HK-2 (cell line): ENCODE measurements at regions not wholly inside any gene's neighbourhood (a gene's known extent, or its start where the extent isn't known, plus 50 kb on each side); places are given as distances from the start of the nearest gene placed in this dataset.

Experiments used
- DNase-seq: peaks from one replicate; pipeline ENCODE4 v3.0.0-alpha.2; 2018; ENCODE audit not compliant: unreplicated experiment

DNA sequence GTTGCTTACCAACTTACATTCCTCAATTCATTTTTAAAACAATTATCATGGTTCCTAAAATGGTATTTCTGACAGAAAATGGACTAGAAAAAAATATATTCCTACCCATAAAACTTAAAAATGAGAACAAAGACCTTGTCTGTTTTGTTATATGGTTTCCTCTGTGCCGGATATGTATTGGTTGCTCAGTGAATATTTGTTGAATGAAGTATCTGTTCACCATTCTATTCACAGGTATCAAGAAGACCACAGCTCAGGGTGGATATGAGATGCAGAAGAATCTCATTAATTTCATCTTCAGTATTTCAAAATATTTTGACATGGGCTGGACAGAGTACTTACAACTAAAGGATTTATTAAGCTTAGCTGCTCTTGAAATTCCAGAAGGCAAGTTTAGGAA, 58.1 kb downstream of the TUSC7 start:
- no peak for DNase-seq

- peak; percentile 67 for DNase-seq
Measured at GRCh38 chr3:116770815-116771450, 61.4 kb downstream of the TUSC7 start.

- no peak for DNase-seq
Measured at GRCh38 chr3:116776880-116777785, 67.6 kb downstream of the TUSC7 start.

GRCh38 chr3:116785226-116785625, 75.6 kb downstream of the TUSC7 start:
- no peak for DNase-seq

GRCh38 chr3:116802651-116803050, 93.1 kb downstream of the TUSC7 start:
- no peak for DNase-seq

- no peak for DNase-seq
Measured at GRCh38 chr3:116806351-116806750, 96.8 kb downstream of the TUSC7 start.

GRCh38 chr3:116808725-116809124, 99.1 kb downstream of the TUSC7 start:
- DNase-seq = no peak

GRCh38 chr3:116809208-116809607, 99.6 kb downstream of the TUSC7 start:
- DNase-seq = no peak

DNA sequence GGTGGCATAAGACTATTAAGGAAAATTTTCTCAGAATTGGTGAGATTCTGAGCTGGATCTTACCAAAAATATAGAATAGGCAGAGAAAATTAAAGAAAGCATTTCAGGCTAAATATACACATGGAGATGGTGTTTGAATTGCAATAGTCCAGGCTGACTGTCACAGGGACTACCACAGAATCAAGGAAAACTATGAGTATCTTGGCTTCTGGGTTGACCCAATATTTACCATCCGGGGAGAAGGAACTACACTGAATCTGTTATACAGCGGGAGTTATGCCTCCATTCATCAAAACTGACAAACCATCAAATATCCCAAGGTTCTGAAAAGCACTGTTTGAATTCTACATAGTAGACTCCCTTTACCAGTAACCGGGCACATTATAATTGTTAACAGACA, 102.2 kb downstream of the TUSC7 start:
- DNase-seq = no peak

DNA sequence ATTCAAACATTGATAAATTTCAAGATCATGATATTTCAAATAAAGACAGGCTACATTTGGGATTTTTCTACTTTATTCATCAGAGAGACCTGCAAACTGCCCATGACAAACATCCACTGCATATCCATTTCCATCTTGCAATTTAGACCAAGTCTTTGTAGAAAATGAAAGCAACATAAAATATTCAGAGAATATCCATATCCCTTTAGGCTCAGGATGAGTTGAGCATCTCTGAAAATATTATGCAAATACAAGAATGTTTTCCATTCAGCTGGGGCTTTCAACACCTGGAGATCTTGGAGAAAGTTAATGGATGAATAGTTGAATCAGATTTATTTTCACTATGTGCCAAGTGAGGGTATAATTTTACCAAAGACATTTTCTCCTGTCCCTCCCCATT, 103.4 kb downstream of the TUSC7 start:
- no peak for DNase-seq

- DNase-seq = no peak
Measured at GRCh38 chr3:116815321-116815720, 105.7 kb downstream of the TUSC7 start.

DNA sequence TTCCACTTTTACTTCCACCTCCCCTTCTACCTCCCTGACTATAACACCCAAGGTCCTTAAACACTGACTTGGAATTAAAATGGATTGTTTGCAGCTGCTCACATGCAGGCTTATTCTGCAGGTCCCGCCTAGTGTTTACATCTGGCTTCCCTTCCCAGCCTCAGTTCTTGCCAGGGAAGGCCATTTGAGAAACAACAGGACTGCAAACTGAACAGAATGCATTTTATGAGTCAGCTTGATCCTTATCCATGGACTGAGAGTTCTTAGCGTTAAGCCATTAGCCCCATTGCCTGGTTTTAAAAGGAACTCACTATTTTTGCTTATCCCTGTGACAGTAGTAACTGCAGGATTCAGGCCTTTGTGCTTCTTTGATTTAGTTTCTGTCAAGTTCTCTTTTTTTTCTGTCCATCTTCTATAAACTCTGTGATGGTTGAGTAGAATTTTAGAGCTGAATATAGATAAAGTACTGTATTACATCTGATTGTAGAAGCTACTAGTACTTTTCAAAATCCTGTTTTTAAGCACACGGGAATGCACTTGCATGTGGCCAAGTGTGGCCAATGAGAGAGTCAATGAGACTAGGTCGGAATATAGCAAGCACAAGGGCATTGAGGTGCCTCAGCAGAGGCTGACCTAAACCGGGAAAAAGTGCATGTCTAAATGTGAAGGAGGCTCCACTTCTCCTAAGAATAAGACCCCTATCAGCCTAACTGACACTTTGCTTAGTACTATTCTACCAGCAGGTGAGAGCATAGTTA, 106.4 kb downstream of the TUSC7 start:
- no peak for DNase-seq

- DNase-seq = no peak
Measured at GRCh38 chr3:116821371-116821770, 111.8 kb downstream of the TUSC7 start.

- no peak for DNase-seq
Measured at GRCh38 chr3:116824208-116824607, 114.6 kb downstream of the TUSC7 start.

GRCh38 chr3:116833202-116833601, 123.6 kb downstream of the TUSC7 start:
- DNase-seq = no peak

DNA sequence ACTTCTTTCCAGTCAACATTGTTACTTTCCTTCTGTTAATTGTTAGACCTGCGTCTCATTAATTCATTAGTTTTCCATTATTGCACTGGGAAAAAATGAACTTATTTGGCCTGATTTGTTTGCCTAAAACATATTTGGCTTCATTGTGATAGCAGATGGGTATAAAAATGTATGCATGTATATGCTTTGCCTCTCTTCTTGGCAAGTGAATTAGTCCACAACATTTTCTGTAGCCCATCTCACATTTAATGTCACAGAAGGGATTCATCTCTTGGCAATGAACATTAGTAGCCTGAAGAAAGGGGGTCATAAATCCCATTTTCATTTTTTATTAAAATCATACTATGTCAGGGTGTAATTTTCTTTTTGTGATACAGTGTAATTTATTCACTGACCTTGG, 125.2 kb downstream of the TUSC7 start:
- DNase-seq = no peak

DNA sequence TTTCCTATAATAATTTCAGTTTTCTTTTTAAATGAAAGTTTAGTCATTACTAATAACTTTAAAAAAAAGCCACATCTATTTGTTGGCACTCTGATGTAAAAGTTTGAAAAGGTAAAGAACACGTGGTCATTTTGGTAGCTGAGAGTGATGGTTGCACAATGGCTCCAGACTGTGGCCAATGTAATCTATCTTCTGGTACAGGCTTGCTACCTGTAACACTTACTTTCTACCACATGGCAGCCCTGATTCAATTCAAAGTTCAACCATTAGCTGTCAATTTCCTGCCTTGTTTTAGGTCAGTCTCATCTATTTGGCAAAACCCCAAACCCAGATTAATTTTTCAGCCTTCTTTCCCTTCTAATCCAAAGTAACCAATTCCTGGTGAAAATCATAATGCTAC, 126.1 kb downstream of the TUSC7 start:
- no peak for DNase-seq

- no peak for DNase-seq
Measured at GRCh38 chr3:116836286-116836685, 126.7 kb downstream of the TUSC7 start.

- no peak for DNase-seq
Measured at GRCh38 chr3:116837483-116837882, 127.9 kb downstream of the TUSC7 start.

GRCh38 chr3:116841003-116841735, 131.6 kb downstream of the TUSC7 start:
- no peak for DNase-seq

- DNase-seq = no peak
Measured at GRCh38 chr3:116842254-116842957, 132.8 kb downstream of the TUSC7 start.
